T-cell (primary cell): ENCODE measurements at regions not wholly inside any gene's neighbourhood (a gene's known extent, or its start where the extent isn't known, plus 50 kb on each side); places are given as distances from the start of the nearest gene placed in this dataset.

Experiments
- ATAC-seq, 4 experiments: fragments of 200-7000 bp in 3 of 4; fragments of 150-1000 bp in 1 of 4; cut with Tn5 transposase; replicated peaks in 1 of 4; 1 replicate in 3 of 4; 2 replicates in 1 of 4; pipeline ENCODE4 v1.10.0; 2021; ENCODE audit warnings: moderate library complexity in 3 of 4, mild to moderate bottlenecking in 2 of 4, moderate number of reproducible peaks in 1 of 4
- CTCF ChIA-PET, 2 donors: fragments of 300-600 bp; sonication (Branson Sonifier 250); formaldehyde crosslinking; loops; one replicate each; lab custom pipeline; 2022; ENCODE audit warnings: antibody characterized with exemption in 2 of 2; lab: Charles Lee
- POLR2A ChIA-PET, 2 donors: fragments of 300-600 bp; sonication (Branson Sonifier 250); formaldehyde crosslinking; loops; one replicate each; lab custom pipeline; 2022; ENCODE audit warnings: antibody characterized with exemption in 2 of 2; lab: Charles Lee
- DNase-seq, 35 experiments: peaks; one replicate each; pipeline versions ENCODE4 v3.0.0 to v3.0.0-alpha.2; 2013 to 2023
- H3K27ac ChIP-seq: one replicate; pipeline ENCODE4 v1.5.1; 2013; ENCODE audit warnings: low read length
- H3K27me3 ChIP-seq, 2 experiments: replicated peaks in 1 of 2; 1 replicate in 1 of 2; 2 replicates in 1 of 2; pipeline versions ENCODE4 v1.6.1 to v1.7.0; 2013; ENCODE audit warnings: low read length in 1 of 2, mixed read lengths in 1 of 2; ENCODE audit not compliant: control insufficient read depth in 2 of 2, insufficient read depth in 2 of 2; ENCODE audit errors: extremely low read depth in 1 of 2
- H3K36me3 ChIP-seq, 2 donors: 1 replicate in 1 of 2; 2 replicates in 1 of 2; pipeline versions ENCODE4 v1.6.1 to v1.7.0; 2013; ENCODE audit warnings: low read length in 1 of 2; ENCODE audit not compliant: control insufficient read depth in 2 of 2, insufficient read depth in 1 of 2; ENCODE audit errors: extremely low read depth in 1 of 2
- H3K4me1 ChIP-seq, 2 experiments: 1 replicate in 1 of 2; 2 replicates in 1 of 2; pipeline versions ENCODE4 v1.6.1 to v1.7.0; 2013; ENCODE audit warnings: low read length in 2 of 2, mixed read lengths in 1 of 2; ENCODE audit not compliant: insufficient read depth in 2 of 2, control insufficient read depth in 1 of 2; ENCODE audit errors: extremely low read depth in 1 of 2
- H3K4me3 ChIP-seq, 2 donors: 1 replicate in 1 of 2; 2 replicates in 1 of 2; pipeline versions ENCODE4 v1.5.1 to v1.7.0; 2013; ENCODE audit warnings: mild to moderate bottlenecking in 2 of 2, low read length in 1 of 2, moderate library complexity in 1 of 2; ENCODE audit not compliant: control insufficient read depth in 1 of 2; ENCODE audit errors: extremely low read depth in 1 of 2
- H3K9me3 ChIP-seq: 2 replicates; pipeline ENCODE4 v1.7.0; 2013
- H3K27ac Mint-ChIP-seq, 2 donors: one replicate each; pipeline ENCODE4 v1.8.0; 2020 to 2021; ENCODE audit warnings: mild to moderate bottlenecking in 2 of 2, mixed read lengths in 2 of 2
- H3K27me3 Mint-ChIP-seq, 2 donors: one replicate each; pipeline ENCODE4 v1.8.0; 2021 to 2022; ENCODE audit warnings: mixed read lengths in 2 of 2
- H3K36me3 Mint-ChIP-seq: one replicate; pipeline ENCODE4 v1.8.0; 2021; ENCODE audit warnings: mixed read lengths
- H3K4me1 Mint-ChIP-seq, 3 donors: one replicate each; pipeline ENCODE4 v1.8.0; 2020 to 2022; ENCODE audit warnings: mixed read lengths in 3 of 3, mild to moderate bottlenecking in 1 of 3
- H3K4me3 Mint-ChIP-seq, 3 donors: one replicate each; pipeline ENCODE4 v1.8.0; 2020 to 2022; ENCODE audit warnings: mild to moderate bottlenecking in 3 of 3, mixed read lengths in 3 of 3, moderate library complexity in 3 of 3
- H3K9me3 Mint-ChIP-seq, 3 donors: one replicate each; pipeline ENCODE4 v1.8.0; 2020 to 2022; ENCODE audit warnings: mixed read lengths in 3 of 3
- WGBS: methylation state at CpG from one replicate; pipeline ENCODE4 v1.1.5; 2013; ENCODE audit warnings: missing lambda C conversion rate; ENCODE audit not compliant: insufficient coverage; 5-methylcytosine and 5-hydroxymethylcytosine counted together

DNA sequence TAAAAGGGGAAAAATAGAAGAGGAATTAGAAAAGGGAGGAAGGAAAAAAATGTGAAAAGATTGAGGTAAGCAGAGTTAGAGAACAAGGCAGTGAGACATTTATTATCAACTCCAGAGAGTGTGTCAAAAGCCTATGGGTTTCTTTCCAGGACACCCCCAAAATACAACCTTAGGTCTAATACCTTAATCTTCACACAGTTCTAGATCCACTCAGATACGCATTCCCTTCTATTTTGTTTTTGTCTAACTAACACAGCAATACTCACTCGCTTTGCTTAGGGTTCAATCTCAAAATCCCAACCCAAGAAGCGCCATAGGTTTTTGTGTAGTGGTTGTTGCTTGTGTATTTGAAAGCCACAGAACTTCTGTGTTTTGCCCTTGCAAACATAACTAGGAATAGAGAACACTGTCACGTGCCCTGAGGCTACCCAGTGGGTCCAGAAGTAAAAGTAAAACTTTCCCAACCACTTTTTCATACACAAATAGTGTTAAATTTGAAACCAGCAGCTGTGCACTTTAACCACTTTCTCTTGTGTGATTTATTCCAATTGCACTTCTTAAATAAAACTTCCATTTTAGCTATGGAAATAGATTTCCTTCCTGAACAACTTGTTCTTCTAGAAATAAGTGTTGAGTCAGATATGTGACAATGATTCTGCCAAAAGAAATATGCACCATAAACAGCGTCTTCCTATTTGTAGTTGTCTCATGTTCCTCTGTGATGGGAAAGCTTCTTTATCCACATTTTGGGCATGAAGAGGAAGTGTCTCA lies 414.7 kb upstream of the GHITM start:
- DNase-seq = no peak
- peaks cover 0 to 5% (median 4%) of the 10 kb centered on the region in 3 donors for H3K9me3 Mint-ChIP-seq
- no peak overlapping the region for H3K27ac ChIP-seq
- H3K4me1 Mint-ChIP-seq = no peaks in the 10 kb centered on the region
- no peaks in the 10 kb centered on the region for H3K36me3 ChIP-seq
- no peaks in the 10 kb centered on the region for H3K4me1 ChIP-seq
- no peak for ATAC-seq
- no peaks in the 10 kb centered on the region for H3K36me3 Mint-ChIP-seq
- ChIA-PET POLR2A (no interaction called here), CTCF (no interaction called here)
- no peak overlapping the region for H3K4me3 ChIP-seq
- no peak overlapping the region for H3K4me3 Mint-ChIP-seq
- H3K9me3 ChIP-seq = no peaks in the 10 kb centered on the region
- no peaks in the 10 kb centered on the region for H3K27me3 ChIP-seq
- no peak overlapping the region for H3K27ac Mint-ChIP-seq
- H3K27me3 Mint-ChIP-seq = no peaks in the 10 kb centered on the region
- no CpG with 5 or more reads among the region's 5 CpGs for WGBS

DNA sequence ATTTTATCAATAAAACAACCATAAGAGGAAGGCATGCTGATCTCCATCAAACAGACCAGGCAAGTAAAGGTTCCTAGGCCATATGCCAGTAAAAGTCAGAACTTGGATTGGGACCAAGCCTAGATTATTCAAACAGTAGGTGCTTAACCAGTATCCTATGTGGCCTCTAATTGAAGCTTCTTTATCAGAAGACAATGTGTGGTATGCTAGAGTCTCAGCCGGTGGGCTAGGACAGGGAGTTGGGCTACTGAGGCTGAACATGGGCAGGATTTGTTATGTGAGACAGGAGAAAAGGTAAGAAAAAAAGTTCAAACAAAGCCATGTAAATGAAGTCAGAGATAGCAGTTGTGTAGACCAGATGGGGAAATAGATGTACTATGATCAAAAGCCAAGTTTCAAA lies 413.7 kb upstream of the GHITM start:
- POLR2A ChIA-PET = no interaction called here
- no peak overlapping the region for H3K27ac ChIP-seq
- CTCF ChIA-PET = no interaction called here
- peaks cover 0 to 4% (median 2%) of the 10 kb centered on the region in 3 donors for H3K9me3 Mint-ChIP-seq
- no peak overlapping the region for H3K4me3 Mint-ChIP-seq
- no peak overlapping the region for H3K27ac Mint-ChIP-seq
- no peaks in the 10 kb centered on the region for H3K27me3 ChIP-seq
- no peaks in the 10 kb centered on the region for H3K4me1 ChIP-seq
- H3K9me3 ChIP-seq = no peaks in the 10 kb centered on the region
- no peak overlapping the region for H3K4me3 ChIP-seq
- no peaks in the 10 kb centered on the region for H3K36me3 ChIP-seq
- no peak for DNase-seq
- H3K4me1 Mint-ChIP-seq = no peaks in the 10 kb centered on the region
- WGBS = 86% methylated on average over 1 of the region's 1 CpG
- ATAC-seq = no peak
- H3K27me3 Mint-ChIP-seq = no peaks in the 10 kb centered on the region
- no peaks in the 10 kb centered on the region for H3K36me3 Mint-ChIP-seq

DNA sequence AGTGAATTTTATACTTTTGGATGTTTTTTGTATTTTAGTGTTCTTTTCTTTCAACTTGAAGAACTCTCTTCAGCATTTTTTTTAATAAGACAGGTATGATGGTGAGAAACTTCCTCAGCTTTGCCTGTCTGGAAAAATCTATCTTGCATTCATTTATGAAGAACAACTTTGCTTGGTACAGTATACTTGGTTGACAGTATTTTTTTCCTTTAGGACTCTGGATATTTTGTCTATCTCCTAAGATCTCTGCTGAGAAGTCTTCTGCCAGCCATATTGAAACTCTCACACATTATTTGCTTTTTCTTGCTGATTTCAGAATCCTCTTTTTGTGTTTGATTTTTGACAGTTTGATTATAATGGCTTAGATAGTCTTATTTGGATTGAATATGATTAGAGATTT lies 405.0 kb upstream of the GHITM start:
- ChIA-PET CTCF (no interaction called here), POLR2A (no interaction called here)

DNA sequence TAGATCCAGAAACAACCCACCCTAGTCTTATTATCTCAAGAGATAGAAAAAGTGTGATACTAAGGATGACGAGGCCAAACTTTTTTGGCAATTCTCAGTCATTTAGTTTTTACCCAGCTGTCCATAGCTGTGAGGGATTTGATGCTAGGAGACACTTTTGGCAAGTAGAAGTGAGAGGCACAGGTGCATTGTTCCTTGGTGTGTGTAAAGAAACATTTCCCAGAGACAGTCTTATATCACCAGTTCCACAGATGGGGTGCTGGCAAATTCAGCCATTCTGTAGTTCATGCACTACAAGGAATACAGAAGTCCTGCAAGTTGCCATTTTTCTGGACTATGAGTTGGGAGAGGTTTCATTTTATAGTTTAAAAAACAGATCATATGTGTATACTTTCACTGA lies 403.3 kb upstream of the GHITM start:
- no peaks in the 10 kb centered on the region for H3K27me3 Mint-ChIP-seq
- no peaks in the 10 kb centered on the region for H3K36me3 Mint-ChIP-seq
- no CpG with 5 or more reads among the region's 1 CpG for WGBS
- no peak for ATAC-seq
- H3K27ac ChIP-seq = no peak overlapping the region
- H3K27me3 ChIP-seq = no peaks in the 10 kb centered on the region
- no peaks in the 10 kb centered on the region for H3K36me3 ChIP-seq
- H3K4me1 ChIP-seq = no peaks in the 10 kb centered on the region
- CTCF ChIA-PET = no interaction called here
- H3K4me1 Mint-ChIP-seq = no peaks in the 10 kb centered on the region
- POLR2A ChIA-PET = no interaction called here
- no peak overlapping the region for H3K27ac Mint-ChIP-seq
- no peak overlapping the region for H3K4me3 ChIP-seq
- H3K9me3 ChIP-seq = no peaks in the 10 kb centered on the region
- H3K4me3 Mint-ChIP-seq = no peak overlapping the region
- DNase-seq = no peak
- peaks cover 7 to 29% (median 28%) of the 10 kb centered on the region in 3 donors for H3K9me3 Mint-ChIP-seq

More for the DNA sequence above, 405.0 kb upstream of the GHITM start:
- Mint-ChIP-seq H3K4me1 (no peaks in the 10 kb centered on the region), H3K27me3 (no peaks in the 10 kb centered on the region), H3K36me3 (no peaks in the 10 kb centered on the region), H3K9me3 (peaks cover 7 to 31% (median 29%) of the 10 kb centered on the region in 3 donors), H3K4me3 (no peak overlapping the region), H3K27ac (no peak overlapping the region)
- Histone ChIP-seq H3K27me3 (no peaks in the 10 kb centered on the region), H3K36me3 (no peaks in the 10 kb centered on the region), H3K4me3 (no peak overlapping the region), H3K27ac (no peak overlapping the region), H3K9me3 (no peaks in the 10 kb centered on the region), H3K4me1 (no peaks in the 10 kb centered on the region)
- ATAC-seq = no peak
- no peak for DNase-seq

DNA sequence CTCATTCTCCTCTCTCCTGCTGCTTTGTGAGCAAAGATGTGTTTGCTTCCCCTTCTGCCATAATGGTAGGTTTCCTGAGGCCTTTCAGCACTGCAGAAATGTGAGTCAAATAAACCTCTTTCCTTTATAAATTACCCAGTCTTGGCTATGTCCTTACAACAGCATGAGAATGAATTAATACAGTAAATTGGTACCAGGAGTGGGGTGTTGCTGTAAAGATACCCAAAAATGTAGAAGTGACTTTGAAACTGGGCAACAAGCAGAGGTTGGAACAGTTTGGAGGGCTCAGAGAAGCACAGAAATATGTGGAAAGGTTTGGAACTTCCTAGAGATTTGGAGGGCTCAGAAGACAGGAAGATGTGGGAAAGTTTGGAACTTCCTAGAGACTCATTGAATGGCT lies 388.7 kb upstream of the GHITM start:
- DNase-seq (no peak), ATAC-seq (no peak)
- H3K9me3 ChIP-seq = peaks cover 2% of the 10 kb centered on the region
- no peak overlapping the region for H3K27ac Mint-ChIP-seq
- no peaks in the 10 kb centered on the region for H3K27me3 Mint-ChIP-seq
- H3K36me3 Mint-ChIP-seq = peaks cover 2% of the 10 kb centered on the region
- H3K27me3 ChIP-seq = no peaks in the 10 kb centered on the region
- no peaks in the 10 kb centered on the region for H3K4me1 ChIP-seq
- H3K9me3 Mint-ChIP-seq = peaks cover 17 to 51% (median 29%) of the 10 kb centered on the region in 3 donors
- no peak overlapping the region for H3K27ac ChIP-seq
- no peak overlapping the region for H3K4me3 ChIP-seq
- CTCF ChIA-PET = no interaction called here
- POLR2A ChIA-PET = no interaction called here
- H3K4me3 Mint-ChIP-seq = no peak overlapping the region
- no peaks in the 10 kb centered on the region for H3K36me3 ChIP-seq
- no peaks in the 10 kb centered on the region for H3K4me1 Mint-ChIP-seq

DNA sequence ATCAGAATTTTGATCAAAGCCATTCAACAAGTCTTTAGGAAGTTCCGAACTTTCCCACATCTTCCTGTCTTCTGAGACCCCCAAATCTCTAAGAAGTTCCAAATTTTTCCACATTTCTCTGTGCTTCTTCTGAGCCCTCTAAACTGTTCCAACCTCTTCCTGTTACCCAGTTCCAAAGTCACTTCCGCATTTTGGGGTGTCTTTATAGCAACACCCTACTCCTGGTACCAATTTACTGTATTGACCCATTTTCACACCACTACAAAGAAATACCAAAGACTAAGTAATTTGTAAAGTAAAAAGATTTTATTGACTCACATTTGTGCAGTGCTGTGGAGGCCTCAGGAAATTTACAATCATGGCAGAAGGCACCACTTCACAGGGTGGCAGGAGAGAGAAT lies 385.8 kb upstream of the GHITM start:
- Mint-ChIP-seq H3K27ac (no peak overlapping the region), H3K4me1 (no peaks in the 10 kb centered on the region), H3K36me3 (peaks cover 2% of the 10 kb centered on the region), H3K27me3 (no peaks in the 10 kb centered on the region), H3K4me3 (no peak overlapping the region), H3K9me3 (peaks cover 19 to 57% (median 25%) of the 10 kb centered on the region in 3 donors)
- Histone ChIP-seq H3K4me1 (no peaks in the 10 kb centered on the region), H3K36me3 (no peaks in the 10 kb centered on the region), H3K27ac (no peak overlapping the region), H3K4me3 (no peak overlapping the region), H3K9me3 (no peaks in the 10 kb centered on the region), H3K27me3 (no peaks in the 10 kb centered on the region)
- ChIA-PET POLR2A (no interaction called here), CTCF (no interaction called here)
- WGBS = 75% methylated on average over 1 of the region's 2 CpGs
- ATAC-seq (no peak), DNase-seq (no peak)

DNA sequence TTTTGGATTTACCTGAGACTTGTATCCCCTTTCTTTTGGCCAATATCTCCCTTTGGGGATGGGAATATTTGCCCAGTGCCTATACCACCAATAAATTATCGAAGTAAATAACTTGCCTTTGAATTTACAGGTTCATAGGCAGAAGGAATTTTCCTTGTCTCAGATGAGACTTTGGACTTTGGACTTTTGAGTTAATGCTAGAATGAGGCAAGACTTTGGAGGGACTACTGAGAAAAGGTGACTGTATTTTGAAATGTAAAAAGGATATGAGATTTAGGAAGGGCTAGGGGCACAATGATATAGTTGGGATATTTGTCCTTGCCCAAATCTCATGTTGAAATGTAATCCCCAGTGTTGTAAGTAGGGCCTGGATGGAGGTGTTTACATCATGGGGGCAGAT lies 384.5 kb upstream of the GHITM start:
- no peak for ATAC-seq
- Histone ChIP-seq H3K27ac (no peak overlapping the region), H3K4me3 (no peak overlapping the region), H3K36me3 (no peaks in the 10 kb centered on the region), H3K4me1 (no peaks in the 10 kb centered on the region), H3K27me3 (no peaks in the 10 kb centered on the region), H3K9me3 (no peaks in the 10 kb centered on the region)
- DNase-seq = no peak
- peaks cover 13 to 44% (median 19%) of the 10 kb centered on the region in 3 donors for H3K9me3 Mint-ChIP-seq
- no peak overlapping the region for H3K4me3 Mint-ChIP-seq
- no peak overlapping the region for H3K27ac Mint-ChIP-seq
- no CpG with 5 or more reads among the region's 1 CpG for WGBS
- CTCF ChIA-PET = no interaction called here
- no peaks in the 10 kb centered on the region for H3K27me3 Mint-ChIP-seq
- POLR2A ChIA-PET = no interaction called here
- peaks cover 2% of the 10 kb centered on the region for H3K36me3 Mint-ChIP-seq
- no peaks in the 10 kb centered on the region for H3K4me1 Mint-ChIP-seq
